ENCODE measurements at regions not wholly inside any gene's neighbourhood (a gene's known extent, or its start where the extent isn't known, plus 50 kb on each side); places are given as distances from the start of the nearest gene placed in this dataset.

DNA sequence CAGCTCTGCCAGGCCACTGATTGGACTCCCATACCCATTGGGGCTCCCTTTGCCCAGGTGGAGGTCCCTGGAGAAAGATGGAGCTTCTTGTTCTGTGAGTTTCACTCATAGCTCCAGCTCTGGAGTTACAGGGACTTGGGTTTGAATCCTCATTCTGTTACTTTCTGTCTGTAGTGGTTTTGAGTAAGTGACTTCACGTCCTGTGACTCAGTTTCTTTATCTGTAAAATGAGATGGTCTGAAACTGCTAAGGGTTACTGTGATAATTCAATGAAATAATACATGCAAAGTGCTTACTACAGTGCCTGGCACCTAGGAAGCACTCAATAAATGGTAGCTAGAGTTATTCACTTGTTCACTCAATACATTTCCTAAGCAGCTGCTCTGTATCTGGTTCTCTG, 88.5 kb upstream of the SLC2A1 start:
- no TSS peak for BruUV-seq (replicated peaks)
- TF ChIP-seq, protein P1, sequence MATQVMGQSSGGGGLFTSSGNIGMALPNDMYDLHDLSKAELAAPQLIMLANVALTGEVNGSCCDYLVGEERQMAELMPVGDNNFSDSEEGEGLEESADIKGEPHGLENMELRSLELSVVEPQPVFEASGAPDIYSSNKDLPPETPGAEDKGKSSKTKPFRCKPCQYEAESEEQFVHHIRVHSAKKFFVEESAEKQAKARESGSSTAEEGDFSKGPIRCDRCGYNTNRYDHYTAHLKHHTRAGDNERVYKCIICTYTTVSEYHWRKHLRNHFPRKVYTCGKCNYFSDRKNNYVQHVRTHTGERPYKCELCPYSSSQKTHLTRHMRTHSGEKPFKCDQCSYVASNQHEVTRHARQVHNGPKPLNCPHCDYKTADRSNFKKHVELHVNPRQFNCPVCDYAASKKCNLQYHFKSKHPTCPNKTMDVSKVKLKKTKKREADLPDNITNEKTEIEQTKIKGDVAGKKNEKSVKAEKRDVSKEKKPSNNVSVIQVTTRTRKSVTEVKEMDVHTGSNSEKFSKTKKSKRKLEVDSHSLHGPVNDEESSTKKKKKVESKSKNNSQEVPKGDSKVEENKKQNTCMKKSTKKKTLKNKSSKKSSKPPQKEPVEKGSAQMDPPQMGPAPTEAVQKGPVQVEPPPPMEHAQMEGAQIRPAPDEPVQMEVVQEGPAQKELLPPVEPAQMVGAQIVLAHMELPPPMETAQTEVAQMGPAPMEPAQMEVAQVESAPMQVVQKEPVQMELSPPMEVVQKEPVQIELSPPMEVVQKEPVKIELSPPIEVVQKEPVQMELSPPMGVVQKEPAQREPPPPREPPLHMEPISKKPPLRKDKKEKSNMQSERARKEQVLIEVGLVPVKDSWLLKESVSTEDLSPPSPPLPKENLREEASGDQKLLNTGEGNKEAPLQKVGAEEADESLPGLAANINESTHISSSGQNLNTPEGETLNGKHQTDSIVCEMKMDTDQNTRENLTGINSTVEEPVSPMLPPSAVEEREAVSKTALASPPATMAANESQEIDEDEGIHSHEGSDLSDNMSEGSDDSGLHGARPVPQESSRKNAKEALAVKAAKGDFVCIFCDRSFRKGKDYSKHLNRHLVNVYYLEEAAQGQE (IDR thresholded peaks at IDR 0.05; ENCODE audit: insufficient read depth in 1 of 2, low read depth in 2 of 2, low read length in 1 of 2), result no peak
- TF ChIP-seq, protein P2, sequence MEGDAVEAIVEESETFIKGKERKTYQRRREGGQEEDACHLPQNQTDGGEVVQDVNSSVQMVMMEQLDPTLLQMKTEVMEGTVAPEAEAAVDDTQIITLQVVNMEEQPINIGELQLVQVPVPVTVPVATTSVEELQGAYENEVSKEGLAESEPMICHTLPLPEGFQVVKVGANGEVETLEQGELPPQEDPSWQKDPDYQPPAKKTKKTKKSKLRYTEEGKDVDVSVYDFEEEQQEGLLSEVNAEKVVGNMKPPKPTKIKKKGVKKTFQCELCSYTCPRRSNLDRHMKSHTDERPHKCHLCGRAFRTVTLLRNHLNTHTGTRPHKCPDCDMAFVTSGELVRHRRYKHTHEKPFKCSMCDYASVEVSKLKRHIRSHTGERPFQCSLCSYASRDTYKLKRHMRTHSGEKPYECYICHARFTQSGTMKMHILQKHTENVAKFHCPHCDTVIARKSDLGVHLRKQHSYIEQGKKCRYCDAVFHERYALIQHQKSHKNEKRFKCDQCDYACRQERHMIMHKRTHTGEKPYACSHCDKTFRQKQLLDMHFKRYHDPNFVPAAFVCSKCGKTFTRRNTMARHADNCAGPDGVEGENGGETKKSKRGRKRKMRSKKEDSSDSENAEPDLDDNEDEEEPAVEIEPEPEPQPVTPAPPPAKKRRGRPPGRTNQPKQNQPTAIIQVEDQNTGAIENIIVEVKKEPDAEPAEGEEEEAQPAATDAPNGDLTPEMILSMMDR (IDR thresholded peaks at IDR 0.05), result no peak
- no peak for TF ChIP-seq POLR2AphosphoS5 (IDR thresholded peaks at IDR 0.05; ENCODE audit: low read depth, low read length)
- TF ChIP-seq TCF7L2 (IDR thresholded peaks at IDR 0.05; ENCODE audit: low read depth, low read length), result no peak
- no peak for TF ChIP-seq SIN3A (IDR thresholded peaks at IDR 0.05; ENCODE audit: borderline replicate concordance, insufficient read depth, low read depth, low read length)
- DNase-seq (ENCODE audit: low read depth, low spot score), result no peak
- no peak overlapping the region for H3K27ac ChIP-seq (ENCODE audit: low read length)
- intact Hi-C loops (cut with micrococcal nuclease; ENCODE audit: unreplicated experiment), result no loop called here
- H3K9me3 ChIP-seq (ENCODE audit: control insufficient read depth, insufficient read depth, low read depth, low read length), result no peaks in the 10 kb centered on the region
- in situ Hi-C loops (cut with HindIII; ENCODE audit: low pct_unique_long_range_greater_than_20kb, low sequenced_read_pairs), result no loop called here
- H3K4me3 ChIP-seq (ENCODE audit: low read depth in 2 of 2, low read length in 2 of 2), result no peak overlapping the region
- H3K36me3 ChIP-seq (ENCODE audit: control insufficient read depth, insufficient read depth, low read length), result no peaks in the 10 kb centered on the region
- ChIA-PET CTCF (no interaction called here), POLR2A (interaction anchor here (0.7 kb wide), 1 partner anchor 133 kb away, joined by 3 read pairs; no protein-coding TSS in a partner anchor)
- no peaks in the 10 kb centered on the region for H3K27me3 ChIP-seq (ENCODE audit: control insufficient read depth, insufficient read depth, low read length)
- H3K4me1 ChIP-seq (ENCODE audit: control insufficient read depth, insufficient read depth, low read length), result no peaks in the 10 kb centered on the region
- ATAC-seq, result no peak

DNA sequence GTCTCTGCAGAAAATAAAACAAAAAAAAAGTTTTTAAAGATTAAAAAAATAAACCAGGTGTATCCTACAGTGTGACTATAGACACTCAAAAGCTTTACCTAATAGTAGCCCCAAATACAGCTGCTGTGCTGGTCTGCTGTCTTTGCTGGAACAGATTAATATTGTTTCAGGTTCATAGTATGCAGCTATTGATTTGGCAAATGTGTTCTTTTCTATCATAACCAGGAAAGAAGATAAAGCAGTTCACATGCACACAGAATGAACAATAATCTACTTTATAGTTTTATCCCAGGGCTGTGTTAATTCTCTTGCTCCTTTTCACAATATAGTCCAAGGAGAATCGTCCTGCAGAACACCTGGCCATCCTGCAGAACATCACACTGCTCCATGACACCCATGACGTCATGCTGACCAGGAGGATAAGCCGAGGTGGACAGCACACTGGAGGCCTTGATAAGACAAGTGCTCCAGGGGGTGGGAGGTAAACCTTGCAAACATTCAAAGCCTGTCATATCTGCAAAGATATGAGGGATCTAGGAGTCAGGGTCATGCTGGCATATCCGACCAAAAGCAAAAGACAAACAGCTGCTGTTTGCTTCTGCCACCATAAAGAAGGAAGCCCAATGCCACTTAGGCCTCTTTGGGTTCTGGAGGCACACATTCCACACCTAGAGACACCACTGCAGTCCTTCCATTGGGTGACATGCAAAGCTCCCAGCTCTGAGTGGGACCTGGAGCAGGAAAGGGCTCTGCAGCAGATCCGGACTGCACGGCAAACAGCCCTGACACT, 86.1 kb upstream of the SLC2A1 start:
- intact Hi-C loops (cut with micrococcal nuclease; ENCODE audit: unreplicated experiment), result no loop called here
- no peaks in the 10 kb centered on the region for H3K27me3 ChIP-seq (ENCODE audit: control insufficient read depth, insufficient read depth, low read length)
- H3K9me3 ChIP-seq (ENCODE audit: control insufficient read depth, insufficient read depth, low read depth, low read length), result no peaks in the 10 kb centered on the region
- DNase-seq (ENCODE audit: low read depth, low spot score), result no peak
- ChIA-PET CTCF (no interaction called here), POLR2A (no interaction called here)
- H3K27ac ChIP-seq (ENCODE audit: low read length), result no peak overlapping the region
- TF ChIP-seq, protein P1 (IDR thresholded peaks at IDR 0.05; ENCODE audit: insufficient read depth in 1 of 2, low read depth in 2 of 2, low read length in 1 of 2), result no peak
- TF ChIP-seq POLR2AphosphoS5 (IDR thresholded peaks at IDR 0.05; ENCODE audit: low read depth, low read length), result no peak
- TF ChIP-seq TCF7L2 (IDR thresholded peaks at IDR 0.05; ENCODE audit: low read depth, low read length), result no peak
- TF ChIP-seq SIN3A (IDR thresholded peaks at IDR 0.05; ENCODE audit: borderline replicate concordance, insufficient read depth, low read depth, low read length), result no peak
- TF ChIP-seq, protein P2 (IDR thresholded peaks at IDR 0.05), result no peak
- BruUV-seq (replicated peaks), result no TSS peak
- H3K4me1 ChIP-seq (ENCODE audit: control insufficient read depth, insufficient read depth, low read length), result no peaks in the 10 kb centered on the region
- in situ Hi-C loops (cut with HindIII; ENCODE audit: low pct_unique_long_range_greater_than_20kb, low sequenced_read_pairs), result no loop called here
- no peak for ATAC-seq
- no peaks in the 10 kb centered on the region for H3K36me3 ChIP-seq (ENCODE audit: control insufficient read depth, insufficient read depth, low read length)
- H3K4me3 ChIP-seq (ENCODE audit: low read depth in 2 of 2, low read length in 2 of 2), result no peak overlapping the region

Measured in Panc1 (cell line).